ENCODE measurements at regions not wholly inside any gene's neighbourhood (a gene's known extent, or its start where the extent isn't known, plus 50 kb on each side); places are given as distances from the start of the nearest gene placed in this dataset.
"Not testable (repeated sequence)": the region's sequence is repeated elsewhere in the genome, so short reads cannot be mapped to it uniquely, and the experiment has no call there.

DNA sequence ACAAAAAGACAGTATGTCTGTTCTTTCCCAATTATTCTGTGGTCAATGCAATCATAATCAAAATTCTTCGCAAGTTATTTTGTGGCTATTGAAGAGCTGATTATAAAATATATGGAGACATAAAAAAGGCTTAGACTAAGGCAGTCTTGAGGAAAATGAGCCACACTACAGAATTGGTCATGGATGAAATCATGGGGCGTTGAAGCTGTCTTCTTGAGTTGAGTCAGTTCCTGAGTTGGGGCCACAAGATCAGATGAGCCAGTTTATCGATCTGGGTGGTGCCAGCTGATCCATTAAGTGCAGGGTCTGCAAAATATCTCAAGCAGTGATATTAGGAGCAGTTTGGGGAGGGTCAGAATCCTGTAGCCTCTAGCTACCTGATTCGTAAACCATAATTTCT, 96.9 kb upstream of the NUTM2F start:
- TF ChIP-seq EP300 (IDR thresholded peaks at IDR 0.05): not testable (repeated sequence)
- TF ChIP-seq, protein P1, sequence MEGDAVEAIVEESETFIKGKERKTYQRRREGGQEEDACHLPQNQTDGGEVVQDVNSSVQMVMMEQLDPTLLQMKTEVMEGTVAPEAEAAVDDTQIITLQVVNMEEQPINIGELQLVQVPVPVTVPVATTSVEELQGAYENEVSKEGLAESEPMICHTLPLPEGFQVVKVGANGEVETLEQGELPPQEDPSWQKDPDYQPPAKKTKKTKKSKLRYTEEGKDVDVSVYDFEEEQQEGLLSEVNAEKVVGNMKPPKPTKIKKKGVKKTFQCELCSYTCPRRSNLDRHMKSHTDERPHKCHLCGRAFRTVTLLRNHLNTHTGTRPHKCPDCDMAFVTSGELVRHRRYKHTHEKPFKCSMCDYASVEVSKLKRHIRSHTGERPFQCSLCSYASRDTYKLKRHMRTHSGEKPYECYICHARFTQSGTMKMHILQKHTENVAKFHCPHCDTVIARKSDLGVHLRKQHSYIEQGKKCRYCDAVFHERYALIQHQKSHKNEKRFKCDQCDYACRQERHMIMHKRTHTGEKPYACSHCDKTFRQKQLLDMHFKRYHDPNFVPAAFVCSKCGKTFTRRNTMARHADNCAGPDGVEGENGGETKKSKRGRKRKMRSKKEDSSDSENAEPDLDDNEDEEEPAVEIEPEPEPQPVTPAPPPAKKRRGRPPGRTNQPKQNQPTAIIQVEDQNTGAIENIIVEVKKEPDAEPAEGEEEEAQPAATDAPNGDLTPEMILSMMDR (IDR thresholded peaks at IDR 0.05): not testable (repeated sequence)
